SK-N-SH (cell line): ENCODE measurements at regions not wholly inside any gene's neighbourhood (a gene's known extent, or its start where the extent isn't known, plus 50 kb on each side); places are given as distances from the start of the nearest gene placed in this dataset.

Experiments
- CTCF ChIA-PET: fragments of 300-600, 350-600 bp; formaldehyde crosslinking; extraction: SDS; loops from one replicate; lab custom pipeline; 2021; lab: Yijun Ruan, JAX
- POLR2A ChIA-PET: fragments of 350-600 bp; sonication (Branson Sonifier 250); formaldehyde crosslinking; extraction: SDS; loops from one replicate; lab custom pipeline; 2020; ENCODE audit warnings: antibody characterized with exemption, inconsistent platforms; lab: Yijun Ruan, JAX
- DNase-seq: peaks from one replicate; pipeline ENCODE4 v3.0.0; 2012
- H2AFZ ChIP-seq: fragments of 200-600 bp; sonication (generic); 2 replicates; pipeline ENCODE4 v1.8.1; 2016; ENCODE audit warnings: antibody characterized with exemption, mild to moderate bottlenecking, low read depth
- H3F3A ChIP-seq: fragments of 200-600 bp; sonication (generic); replicated peaks from 2 replicates; pipeline ENCODE3; 2016; ENCODE audit warnings: antibody characterized with exemption, mild to moderate bottlenecking; ENCODE audit not compliant: insufficient read depth
- H3K27ac ChIP-seq, 2 experiments: fragments of 200-500 bp in 1 of 2; fragments of 200-600 bp in 1 of 2; sonication (Bioruptor generic) in 1 of 2; sonication (generic), shearing (Covaris generic) in 1 of 2; 2 replicates each; pipeline versions ENCODE4 v1.5.1 to v1.6.1; 2014 to 2016; ENCODE audit warnings: low read depth in 2 of 2, inconsistent platforms in 1 of 2, low read length in 1 of 2, mild to moderate bottlenecking in 1 of 2, mixed read lengths in 1 of 2
- H3K27me3 ChIP-seq: fragments of 200-600 bp; sonication (generic), shearing (Covaris generic); 2 replicates; pipeline ENCODE4 v1.6.1; 2016; ENCODE audit warnings: mixed run types; ENCODE audit not compliant: insufficient read depth
- H3K36me3 ChIP-seq, 2 experiments: fragments of 200-500 bp in 1 of 2; fragments of 200-600 bp in 1 of 2; sonication (Bioruptor generic) in 1 of 2; sonication (generic) in 1 of 2; replicated peaks in 1 of 2; 2 replicates each; pipeline versions ENCODE3 to v1.5.1; 2014 to 2016; ENCODE audit warnings: low read length in 1 of 2, mild to moderate bottlenecking in 1 of 2; ENCODE audit not compliant: insufficient read depth in 2 of 2, control insufficient read depth in 1 of 2
- H3K4me1 ChIP-seq, 2 experiments: fragments of 200-500 bp in 1 of 2; fragments of 200-600 bp in 1 of 2; sonication (Bioruptor generic) in 1 of 2; sonication (generic), shearing (Covaris generic) in 1 of 2; 2 replicates each; pipeline versions ENCODE4 v1.5.1 to v1.6.1; 2014 to 2016; ENCODE audit warnings: low read depth in 1 of 2, low read length in 1 of 2, mixed run types in 1 of 2; ENCODE audit not compliant: insufficient read depth in 2 of 2, control insufficient read depth in 1 of 2
- H3K4me2 ChIP-seq: fragments of 200-600 bp; sonication (generic), shearing (Covaris generic); 2 replicates; pipeline ENCODE4 v1.6.1; 2017; ENCODE audit warnings: mixed run types
- H3K4me3 ChIP-seq, 2 experiments: fragments of 200-500 bp in 1 of 2; fragments of 200-600 bp in 1 of 2; sonication (Bioruptor generic) in 1 of 2; sonication (generic), shearing (Covaris generic) in 1 of 2; 2 replicates each; pipeline versions ENCODE4 v1.5.1 to v1.8.1; 2014 to 2016; ENCODE audit warnings: low read depth in 2 of 2, inconsistent platforms in 1 of 2, low read length in 1 of 2, mild to moderate bottlenecking in 1 of 2, mixed read lengths in 1 of 2, moderate library complexity in 1 of 2
- H3K79me2 ChIP-seq: fragments of 200-600 bp; sonication (generic); 2 replicates; pipeline ENCODE4 v1.8.1; 2017; ENCODE audit warnings: mild to moderate bottlenecking; ENCODE audit not compliant: insufficient read depth
- H3K9ac ChIP-seq: fragments of 200-600 bp; sonication (generic); 2 replicates; pipeline ENCODE4 v1.6.1; 2017; ENCODE audit warnings: mixed run types
- H3K9me2 ChIP-seq: fragments of 200-600 bp; sonication (generic); 2 replicates; pipeline ENCODE4 v1.6.1; 2017; ENCODE audit warnings: mixed run types
- H3K9me3 ChIP-seq: fragments of 200-600 bp; sonication (generic); 2 replicates; pipeline ENCODE4 v1.6.1; 2017; ENCODE audit warnings: mixed run types, mild to moderate bottlenecking, moderate library complexity
- H4K20me1 ChIP-seq: fragments of 200-600 bp; sonication (generic); 2 replicates; pipeline ENCODE4 v1.6.1; 2017; ENCODE audit warnings: mild to moderate bottlenecking, mixed run types; ENCODE audit not compliant: insufficient read depth
- CTCF ChIP-seq: fragments of 200-600 bp; sonication (generic); IDR thresholded peaks from 2 replicates; pipeline ENCODE4 v1.6.1; 2017; ENCODE audit warnings: antibody characterized with exemption, mild to moderate bottlenecking, moderate library complexity
- EP300 ChIP-seq, 2 experiments: IDR thresholded peaks; 2 replicates each; pipeline versions ENCODE4 v1.4.0 to v1.6.1; 2012; ENCODE audit warnings: borderline replicate concordance in 1 of 2, low read depth in 1 of 2, low read length in 1 of 2
- GATA2 ChIP-seq: sonication (generic); formaldehyde crosslinking; IDR thresholded peaks from 2 replicates; pipeline ENCODE4 v1.5.0; 2020; ENCODE audit warnings: mild to moderate bottlenecking, missing genetic modification reagents
- JUND ChIP-seq: IDR thresholded peaks from 2 replicates; pipeline ENCODE4 v1.4.0; 2012
- POLR2AphosphoS5 ChIP-seq: IDR thresholded peaks from 2 replicates; pipeline ENCODE4 v1.6.1; 2012; ENCODE audit warnings: low read depth, low read length
- RAD21 ChIP-seq: IDR thresholded peaks from 2 replicates; pipeline ENCODE4 v1.6.1; 2012; ENCODE audit warnings: mild to moderate bottlenecking, low read length
- REST ChIP-seq: IDR thresholded peaks from 2 replicates; pipeline ENCODE4 v1.6.1; 2012; ENCODE audit warnings: mild to moderate bottlenecking, low read depth, low read length, moderate library complexity
- WGBS: methylation state at CpG from one replicate; pipeline ENCODE4 v1.1.6; 2017; ENCODE audit warnings: low lambda C conversion rate; 5-methylcytosine and 5-hydroxymethylcytosine counted together

DNA sequence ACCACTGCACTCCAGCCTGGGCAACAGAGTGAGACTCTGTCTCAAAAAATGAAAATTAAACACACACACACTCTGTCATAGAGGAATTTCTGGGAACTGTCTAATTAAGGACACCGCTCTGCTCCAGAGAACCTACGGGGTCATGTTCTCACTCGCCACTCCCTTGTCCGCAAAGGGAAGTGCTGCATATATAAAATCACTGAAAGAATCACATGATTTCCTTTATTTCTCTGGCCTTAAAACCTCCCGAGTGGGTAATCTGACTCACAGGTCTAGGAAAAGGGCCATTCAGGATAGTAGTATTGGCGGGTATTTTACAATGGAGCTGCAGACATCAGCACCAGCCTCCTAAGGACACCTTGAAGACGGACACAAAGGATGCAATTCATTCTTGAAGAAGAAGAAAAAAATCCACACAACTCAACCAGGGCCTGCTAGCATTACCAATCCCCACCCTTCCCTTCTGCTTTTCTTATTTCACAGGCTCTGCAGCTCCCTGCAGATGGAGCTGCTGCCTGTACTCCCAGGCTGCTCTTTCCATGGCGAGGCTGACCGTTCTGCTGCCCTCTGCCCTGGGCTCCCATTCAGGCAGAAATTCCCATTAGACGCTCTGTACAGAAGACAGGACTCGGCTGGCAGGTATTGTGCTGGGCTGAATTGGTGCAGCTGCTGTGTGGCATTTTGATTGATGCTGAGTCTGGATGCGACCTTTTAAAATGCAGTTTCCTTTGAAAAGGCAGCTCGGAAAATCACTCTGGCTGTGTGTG is 53.3 kb upstream of the FAM89A start:
- TF ChIP-seq JUND (no peak), CTCF (peak; percentile 15; the same call in 1 of the 2 replicates), EP300 (IDR thresholded peaks at IDR 0.05; ENCODE audit: borderline replicate concordance in 1 of 2, low read depth in 1 of 2, low read length in 1 of 2) (no peak), RAD21 (0 out of 2 replicates have a peak, but pooled peaks have one; percentile 12)
- TF ChIP-seq, all 33 proteins: peak for 2
- Histone ChIP-seq H3K36me3 (no peaks in the 10 kb centered on the region), H3K4me3 (no peak overlapping the region), H3K27ac (no peak overlapping the region), H3K27me3 (no peaks in the 10 kb centered on the region; the same call in 1 of the 2 replicates), H3F3A (no peaks in the 10 kb centered on the region), H3K4me1 (no peaks in the 10 kb centered on the region), H4K20me1 (no peaks in the 10 kb centered on the region), H3K9ac (no peak overlapping the region), H3K79me2 (no peaks in the 10 kb centered on the region), H3K4me2 (no peak overlapping the region), H3K9me2 (no peaks in the 10 kb centered on the region), H3K9me3 (no peaks in the 10 kb centered on the region), H2AFZ (no peak overlapping the region)
- POLR2A ChIA-PET, result no interaction called here
- 58% methylated on average over 13 of the region's 13 CpGs for WGBS
- CTCF ChIA-PET, result interaction anchor here (0.8 to 1.1 kb wide), 2 partner anchors 21 kb away, joined by 3 to 4 read pairs; no protein-coding TSS in a partner anchor
- no peak for DNase-seq

- H3K9me2 ChIP-seq, result no peaks in the 10 kb centered on the region
- no peaks in the 10 kb centered on the region for H3F3A ChIP-seq
- no peaks in the 10 kb centered on the region for H3K9me3 ChIP-seq
- DNase-seq, result no peak
- no peaks in the 10 kb centered on the region for H3K36me3 ChIP-seq
- no peaks in the 10 kb centered on the region for H3K4me1 ChIP-seq
- H3K27me3 ChIP-seq, result no peaks in the 10 kb centered on the region; the same call in 1 of the 2 replicates
- H3K79me2 ChIP-seq, result no peaks in the 10 kb centered on the region
- TF ChIP-seq POLR2AphosphoS5, result no peak
- TF ChIP-seq EP300 (IDR thresholded peaks at IDR 0.05; ENCODE audit: borderline replicate concordance in 1 of 2, low read depth in 1 of 2, low read length in 1 of 2), result no peak
- no peak for TF ChIP-seq REST
- TF ChIP-seq GATA2 (CRISPR knock-in tag), result no peak
- TF ChIP-seq, all 33 proteins: peak for 0
- ChIA-PET CTCF (interaction anchor here (0.6 to 1.3 kb wide), 4 partner anchors 20 to 242 kb away, joined by 3 to 4 read pairs (median 4); no protein-coding TSS in a partner anchor), POLR2A (no interaction called here)
- H4K20me1 ChIP-seq, result no peaks in the 10 kb centered on the region
- no peak overlapping the region for H3K9ac ChIP-seq
- H3K4me2 ChIP-seq, result no peak overlapping the region
- WGBS, result 50% methylated on average over 5 of the region's 5 CpGs
- no peak overlapping the region for H3K27ac ChIP-seq
- H2AFZ ChIP-seq, result no peak overlapping the region
- no peak overlapping the region for H3K4me3 ChIP-seq
These were observed 52.3 kb upstream of the FAM89A start for GRCh38 chr1:231092380-231092779.
